Effector memory CD8-positive, alpha-beta T cell (primary cell): ENCODE measurements at regions not wholly inside any gene's neighbourhood (a gene's known extent, or its start where the extent isn't known, plus 50 kb on each side); places are given as distances from the start of the nearest gene placed in this dataset.
"Not testable (repeated sequence)": the region's sequence is repeated elsewhere in the genome, so short reads cannot be mapped to it uniquely, and the experiment has no call there.

Experiments used
- ATAC-seq: fragments of 150-1000 bp; cut with Tn5 transposase; replicated peaks from 2 replicates; pipeline ENCODE4 v1.10.0; 2021; ENCODE audit warnings: mild to moderate bottlenecking, moderate library complexity
- DNase-seq, 3 experiments: peaks; one replicate each; pipeline ENCODE4 v3.0.0; 2021
- H3K27ac Mint-ChIP-seq, 2 donors: one replicate each; pipeline ENCODE4 v1.8.0; 2022; ENCODE audit warnings: mild to moderate bottlenecking in 2 of 2, mixed read lengths in 2 of 2, moderate library complexity in 2 of 2
- H3K27me3 Mint-ChIP-seq, 2 donors: one replicate each; pipeline ENCODE4 v1.8.0; 2022; ENCODE audit warnings: mixed read lengths in 2 of 2
- H3K36me3 Mint-ChIP-seq: one replicate; pipeline ENCODE4 v1.8.0; 2022; ENCODE audit warnings: mild to moderate bottlenecking, moderate library complexity, mixed read lengths; ENCODE audit not compliant: insufficient read depth
- H3K4me1 Mint-ChIP-seq, 2 donors: one replicate each; pipeline ENCODE4 v1.8.0; 2022; ENCODE audit warnings: low read depth in 2 of 2, mixed read lengths in 2 of 2
- H3K4me3 Mint-ChIP-seq, 2 donors: one replicate each; pipeline ENCODE4 v1.8.0; 2022; ENCODE audit warnings: mild to moderate bottlenecking in 2 of 2, mixed read lengths in 2 of 2, moderate library complexity in 2 of 2
- H3K9me3 Mint-ChIP-seq, 2 donors: one replicate each; pipeline ENCODE4 v1.8.0; 2022; ENCODE audit warnings: mixed read lengths in 2 of 2

DNA sequence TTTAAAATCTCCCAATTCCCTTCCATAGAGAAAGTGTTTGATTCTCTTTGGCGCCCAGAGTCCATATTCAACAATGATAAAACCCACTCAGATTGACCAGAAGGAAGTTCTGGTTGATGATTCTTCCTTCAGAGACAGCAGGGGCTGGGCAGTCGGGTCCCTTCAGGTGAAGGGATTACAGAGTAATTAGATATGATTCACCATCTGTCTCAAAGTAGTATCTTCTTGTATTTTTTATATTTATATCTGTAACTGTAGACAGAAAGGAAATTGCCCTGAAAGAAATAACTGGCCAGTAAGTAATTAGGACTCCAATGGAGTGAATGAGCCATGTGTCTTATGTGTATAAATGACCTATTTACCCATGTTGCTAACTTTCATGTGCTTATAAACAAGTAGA, 156.0 kb downstream of the PLCE1 start:
- Mint-ChIP-seq H3K4me1 (no peaks in the 10 kb centered on the region), H3K27me3 (peaks cover 0 to 16% of the 10 kb centered on the region in 2 donors), H3K9me3 (peaks cover 0 to 1% of the 10 kb centered on the region in 2 donors), H3K4me3 (no peak overlapping the region), H3K36me3 (no peaks in the 10 kb centered on the region), H3K27ac (no peak overlapping the region)
- DNase-seq (no peak), ATAC-seq (no peak)

DNA sequence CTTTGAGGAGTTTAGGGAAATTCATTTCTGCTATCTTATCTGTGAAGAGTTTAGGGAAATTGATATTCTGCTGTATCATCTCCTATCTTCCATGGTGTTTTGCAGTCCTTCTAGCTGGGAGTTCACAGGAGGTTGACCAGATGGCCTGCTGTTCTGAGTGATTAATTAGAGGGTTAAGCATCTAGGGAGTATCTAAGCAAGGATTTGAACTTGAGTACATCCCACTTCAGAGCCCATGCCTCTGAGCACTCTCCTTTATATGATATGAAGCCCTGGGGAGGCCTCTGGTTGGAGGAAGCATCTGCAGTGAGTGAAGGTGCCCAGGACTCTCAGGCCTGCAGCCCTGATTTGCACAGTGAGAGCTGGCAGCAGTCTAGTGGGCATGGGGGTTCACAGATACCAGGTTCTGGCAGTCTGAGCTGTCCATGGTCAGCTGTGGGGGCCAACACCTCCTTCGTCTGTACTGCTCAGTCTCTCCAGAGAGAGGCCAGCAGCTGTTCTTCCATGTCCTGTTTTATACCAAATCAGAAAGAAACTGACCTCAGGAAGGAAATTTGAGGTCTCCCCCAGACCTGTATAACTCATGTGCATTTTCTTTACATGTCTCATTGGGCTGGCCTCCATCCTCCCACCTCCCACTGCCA, 156.9 kb downstream of the PLCE1 start:
- Mint-ChIP-seq H3K9me3 (no peaks in the 10 kb centered on the region), H3K27ac (no peak overlapping the region), H3K4me1 (no peaks in the 10 kb centered on the region), H3K27me3 (peaks cover 0 to 13% of the 10 kb centered on the region in 2 donors), H3K4me3 (no peak overlapping the region), H3K36me3 (no peaks in the 10 kb centered on the region)
- DNase-seq: no peak
- no peak for ATAC-seq

- Mint-ChIP-seq H3K4me1 (no peaks in the 10 kb centered on the region), H3K36me3 (no peaks in the 10 kb centered on the region), H3K27me3 (peaks cover 0 to 11% of the 10 kb centered on the region in 2 donors), H3K4me3 (no peak overlapping the region), H3K9me3 (peaks cover 0 to 2% of the 10 kb centered on the region in 2 donors), H3K27ac (no peak overlapping the region)
- no peak for ATAC-seq
- no peak for DNase-seq
These were observed 162.1 kb downstream of the PLCE1 start for GRCh38 chr10:94155722-94156271.

DNA sequence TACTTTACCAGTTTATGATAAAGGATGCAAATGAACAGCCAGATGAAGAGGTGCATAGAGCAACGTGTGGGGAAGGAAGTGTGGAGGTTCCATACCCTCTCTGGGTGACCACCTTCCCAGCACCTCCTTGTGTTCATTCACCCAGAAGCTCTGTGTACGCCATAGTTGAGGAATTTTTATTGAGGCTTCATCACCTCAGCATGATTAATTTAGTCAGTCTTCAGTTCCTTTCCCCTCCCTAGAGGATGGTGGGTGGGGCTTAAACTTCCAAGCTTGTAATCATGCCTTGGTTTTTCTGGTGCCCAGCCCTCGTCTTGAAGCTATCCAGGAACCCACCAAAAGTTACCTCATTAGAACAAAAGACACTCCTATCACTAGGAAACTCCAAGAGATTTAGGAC, 162.7 kb downstream of the PLCE1 start:
- peaks cover 0 to 5% of the 10 kb centered on the region in 2 donors for H3K9me3 Mint-ChIP-seq
- DNase-seq (no peak), ATAC-seq (no peak)
- no peak overlapping the region for H3K4me3 Mint-ChIP-seq
- H3K4me1 Mint-ChIP-seq: no peaks in the 10 kb centered on the region
- H3K36me3 Mint-ChIP-seq: no peaks in the 10 kb centered on the region
- peaks cover 0 to 5% of the 10 kb centered on the region in 2 donors for H3K27me3 Mint-ChIP-seq
- no peak overlapping the region for H3K27ac Mint-ChIP-seq

DNA sequence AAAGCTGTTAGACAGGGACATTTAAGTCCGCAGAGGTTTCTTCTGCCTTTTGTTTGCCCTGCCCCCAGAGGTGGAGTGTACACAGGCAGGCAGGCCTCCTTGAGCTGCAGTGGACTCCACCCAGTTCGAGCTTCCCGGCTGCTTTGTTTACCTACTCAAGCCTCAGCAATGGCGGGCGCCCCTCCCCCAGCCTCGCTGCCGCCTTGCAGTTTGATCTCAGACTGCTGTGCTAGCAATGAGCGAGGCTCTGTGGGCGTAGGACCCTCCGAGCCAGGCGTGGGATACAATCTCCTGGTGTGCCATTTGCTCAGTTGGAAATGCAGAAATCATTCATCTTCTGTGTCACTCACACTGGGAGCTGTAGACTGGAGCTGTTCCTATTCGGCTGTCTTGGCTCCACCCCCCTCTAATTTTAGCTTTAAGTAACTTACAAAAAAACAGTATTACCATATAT, 171.5 kb downstream of the PLCE1 start:
- H3K27ac Mint-ChIP-seq, H3K27me3 Mint-ChIP-seq, H3K4me3 Mint-ChIP-seq, H3K36me3 Mint-ChIP-seq, ATAC-seq, H3K9me3 Mint-ChIP-seq, DNase-seq, H3K4me1 Mint-ChIP-seq: not testable (repeated sequence)

- Mint-ChIP-seq H3K27me3 (peaks cover 6 to 9% of the 10 kb centered on the region in 2 donors), H3K4me1 (no peaks in the 10 kb centered on the region), H3K27ac (no peak overlapping the region), H3K36me3 (no peaks in the 10 kb centered on the region), H3K4me3 (no peak overlapping the region), H3K9me3 (no peaks in the 10 kb centered on the region)
- ATAC-seq (no peak), DNase-seq (no peak)
These were observed 178.6 kb downstream of the PLCE1 start for GRCh38 chr10:94172332-94172731.

- Mint-ChIP-seq H3K9me3 (no peaks in the 10 kb centered on the region), H3K27me3 (peaks cover 6 to 9% of the 10 kb centered on the region in 2 donors), H3K27ac (no peak overlapping the region), H3K4me1 (no peaks in the 10 kb centered on the region), H3K36me3 (no peaks in the 10 kb centered on the region), H3K4me3 (no peak overlapping the region)
- ATAC-seq (no peak), DNase-seq (no peak)
These were observed 179.9 kb downstream of the PLCE1 start for GRCh38 chr10:94173594-94173993.

- Mint-ChIP-seq H3K36me3 (no peaks in the 10 kb centered on the region), H3K4me1 (no peaks in the 10 kb centered on the region), H3K27ac (no peak overlapping the region), H3K4me3 (no peak overlapping the region), H3K9me3 (no peaks in the 10 kb centered on the region), H3K27me3 (peaks cover 6 to 9% of the 10 kb centered on the region in 2 donors)
- no peak for ATAC-seq
- no peak for DNase-seq
These were observed 181.1 kb downstream of the PLCE1 start for GRCh38 chr10:94174838-94175237.

DNA sequence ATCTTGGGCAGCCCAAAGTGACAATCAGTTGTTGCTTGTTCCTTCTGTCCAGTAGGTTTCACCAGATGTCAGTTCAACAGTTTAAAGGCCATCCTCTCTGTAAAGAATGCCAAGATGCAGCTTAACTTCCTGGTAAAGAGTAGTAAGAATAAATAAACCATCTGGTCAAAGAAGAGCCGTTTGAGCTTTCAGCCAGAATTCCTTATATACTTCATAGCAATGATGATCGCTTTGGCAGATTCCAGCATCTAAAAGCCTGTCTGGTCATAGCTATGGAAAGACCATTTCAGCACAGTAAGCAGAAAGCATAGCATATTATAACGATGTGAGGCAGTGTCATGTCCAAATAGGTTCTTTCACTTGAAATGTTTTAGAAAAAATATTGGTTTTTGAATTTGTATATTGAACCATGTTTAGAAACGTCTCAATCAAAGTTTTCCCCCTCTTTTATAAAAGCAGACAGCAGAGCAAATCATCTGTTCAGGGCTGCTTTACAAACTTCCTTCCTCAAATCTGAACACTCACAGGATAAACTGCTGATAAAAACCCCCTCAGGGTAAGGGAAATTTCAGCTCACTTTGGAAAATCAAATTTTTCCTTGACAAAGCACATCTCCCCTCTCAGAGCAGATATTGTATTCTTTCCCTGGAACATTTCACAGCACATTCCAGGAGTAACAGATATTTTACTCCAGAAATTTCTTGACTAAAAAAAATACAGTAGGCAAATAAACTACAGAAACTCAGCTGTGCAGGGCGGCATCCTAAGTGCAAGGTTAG, 184.1 kb downstream of the NOC3L start:
- ATAC-seq: no peak
- no peaks in the 10 kb centered on the region for H3K36me3 Mint-ChIP-seq
- H3K27me3 Mint-ChIP-seq: no peaks in the 10 kb centered on the region
- H3K4me3 Mint-ChIP-seq: no peak overlapping the region
- H3K4me1 Mint-ChIP-seq: no peaks in the 10 kb centered on the region
- DNase-seq: no peak
- H3K27ac Mint-ChIP-seq: no peak overlapping the region
- H3K9me3 Mint-ChIP-seq: no peaks in the 10 kb centered on the region

DNA sequence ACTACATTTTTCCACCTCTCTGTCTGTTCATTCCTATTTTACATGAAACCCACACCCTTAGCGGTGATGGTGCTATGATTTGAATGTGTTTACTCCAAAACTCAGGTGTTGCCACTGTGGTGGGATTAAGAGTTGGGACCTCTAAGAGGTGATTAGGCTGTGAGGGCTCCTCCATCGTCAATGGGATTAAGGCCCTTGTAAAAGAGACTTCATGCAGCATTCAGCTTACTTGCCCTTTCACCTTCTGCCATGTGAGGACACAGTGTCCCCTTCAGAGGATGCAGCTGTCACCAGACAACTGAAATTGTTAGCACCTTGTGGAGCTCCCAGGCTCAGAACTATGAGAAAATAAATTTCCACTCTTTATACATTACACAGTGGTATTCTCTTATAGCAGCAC, 182.2 kb downstream of the NOC3L start:
- Mint-ChIP-seq H3K4me1 (no peaks in the 10 kb centered on the region), H3K27ac (no peak overlapping the region), H3K4me3 (no peak overlapping the region), H3K36me3 (no peaks in the 10 kb centered on the region), H3K9me3 (no peaks in the 10 kb centered on the region), H3K27me3 (no peaks in the 10 kb centered on the region)
- ATAC-seq (no peak), DNase-seq (no peak)

DNA sequence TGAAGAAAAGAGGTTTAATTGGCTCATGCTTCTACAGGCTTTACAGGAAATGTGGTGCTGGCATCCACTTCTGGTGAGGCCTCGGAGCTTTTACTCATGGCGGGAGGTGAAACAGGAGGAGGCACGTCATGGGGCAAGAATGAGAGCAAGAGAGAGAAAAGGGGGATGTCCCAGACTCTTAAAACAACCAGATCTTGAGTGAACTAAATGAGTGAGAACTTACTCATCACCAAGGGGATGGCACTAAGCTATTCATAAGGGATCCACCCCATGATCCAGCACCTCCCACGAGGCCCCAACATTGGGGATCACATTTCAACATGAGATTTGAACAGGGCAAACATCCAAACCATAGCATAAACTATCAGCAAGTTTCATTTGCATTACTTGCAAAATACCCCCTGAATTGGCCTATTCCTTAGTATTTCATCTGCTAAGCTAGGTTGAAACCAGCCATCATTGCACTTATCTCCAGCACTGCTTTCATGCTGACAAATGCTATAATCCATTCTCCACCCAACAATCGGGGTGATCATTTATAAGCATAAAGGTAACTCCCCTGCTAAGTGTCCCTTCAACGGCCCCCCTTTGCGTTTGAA, 179.0 kb downstream of the NOC3L start:
- ATAC-seq (no peak), DNase-seq (no peak)
- Mint-ChIP-seq H3K4me1 (no peaks in the 10 kb centered on the region), H3K9me3 (no peaks in the 10 kb centered on the region), H3K27ac (no peak overlapping the region), H3K4me3 (no peak overlapping the region), H3K27me3 (no peaks in the 10 kb centered on the region), H3K36me3 (no peaks in the 10 kb centered on the region)

- peaks cover 0 to 4% of the 10 kb centered on the region in 2 donors for H3K9me3 Mint-ChIP-seq
These were observed 176.0 kb downstream of the NOC3L start for GRCh38 chr10:94186722-94187121.

DNA sequence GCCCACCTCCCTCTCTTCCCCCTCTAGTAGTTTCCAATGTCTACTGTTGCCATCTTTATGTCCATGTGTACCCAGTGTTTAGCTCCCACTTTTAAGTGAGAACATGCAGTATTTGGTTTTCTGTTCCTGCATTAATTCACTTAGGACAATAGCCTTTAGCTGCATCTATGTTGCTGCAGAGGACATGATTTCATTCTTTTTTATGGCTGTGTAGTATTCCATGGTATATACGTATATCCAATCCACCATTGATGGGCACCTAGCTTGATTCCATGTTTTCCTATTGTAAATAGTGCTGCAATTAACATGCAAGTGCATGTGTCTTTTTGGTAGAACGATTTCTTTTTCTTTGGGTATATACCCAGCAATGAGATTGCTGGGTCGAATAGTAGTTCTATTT, 170.4 kb downstream of the NOC3L start:
- no peak for ATAC-seq

More at GRCh38 chr10:94186722-94187121, 176.0 kb downstream of the NOC3L start:
- DNase-seq (no peak), ATAC-seq (no peak)
- Mint-ChIP-seq H3K36me3 (no peaks in the 10 kb centered on the region), H3K27me3 (peaks cover 0 to 9% of the 10 kb centered on the region in 2 donors), H3K4me3 (no peak overlapping the region), H3K4me1 (no peaks in the 10 kb centered on the region), H3K27ac (no peak overlapping the region)

More for the DNA sequence above, 170.4 kb downstream of the NOC3L start:
- H3K27ac Mint-ChIP-seq: no peak overlapping the region
- H3K4me1 Mint-ChIP-seq: no peaks in the 10 kb centered on the region
- peaks cover 0 to 19% of the 10 kb centered on the region in 2 donors for H3K27me3 Mint-ChIP-seq
- H3K4me3 Mint-ChIP-seq: no peak overlapping the region
- no peak for DNase-seq
- H3K9me3 Mint-ChIP-seq: peaks cover 0 to 4% of the 10 kb centered on the region in 2 donors
- no peaks in the 10 kb centered on the region for H3K36me3 Mint-ChIP-seq
